WTC11 (cell line): ENCODE measurements at regions not wholly inside any gene's neighbourhood (a gene's known extent, or its start where the extent isn't known, plus 50 kb on each side); places are given as distances from the start of the nearest gene placed in this dataset.

Source experiments
- ATAC-seq: fragments of 200-7000 bp; cut with Tn5 transposase; 2 replicates; pipeline ENCODE4 v1.10.0; 2021; ENCODE audit warnings: mild to moderate bottlenecking, moderate library complexity
- CTCF ChIA-PET: fragments of 300-600 bp; sonication (Branson Sonifier 250); formaldehyde crosslinking; loops from one replicate; lab custom pipeline; 2021; ENCODE audit warnings: antibody characterized with exemption; lab: Charles Lee
- POLR2A ChIA-PET: fragments of 350-600 bp; sonication (Branson Sonifier 250); formaldehyde crosslinking; loops from one replicate; lab custom pipeline; 2021; ENCODE audit warnings: antibody characterized with exemption; lab: Charles Lee
- DNase-seq: peaks from one replicate; pipeline ENCODE4 v3.0.0; 2021; ENCODE audit warnings: low spot score
- H3K27ac Mint-ChIP-seq: 2 replicates; pipeline ENCODE4 v1.8.0; 2021; ENCODE audit warnings: mixed read lengths
- H3K27me3 Mint-ChIP-seq: 2 replicates; pipeline ENCODE4 v1.8.0; 2021; ENCODE audit warnings: low read depth, mild to moderate bottlenecking, moderate library complexity, mixed read lengths
- H3K36me3 Mint-ChIP-seq: 2 replicates; pipeline ENCODE4 v1.8.0; 2021; ENCODE audit warnings: mixed read lengths
- H3K4me1 Mint-ChIP-seq: 2 replicates; pipeline ENCODE4 v1.8.0; 2022; ENCODE audit warnings: mixed read lengths
- H3K4me3 Mint-ChIP-seq: 2 replicates; pipeline ENCODE4 v1.8.0; 2021; ENCODE audit warnings: mild to moderate bottlenecking, moderate library complexity, mixed read lengths
- H3K9me3 Mint-ChIP-seq: 2 replicates; pipeline ENCODE4 v1.8.0; 2021; ENCODE audit warnings: mixed read lengths
- ETV6 ChIP-seq: sonication (generic); formaldehyde crosslinking; IDR thresholded peaks from 2 replicates; pipeline ENCODE4 v1.8.1; 2022; ENCODE audit warnings: mild to moderate bottlenecking, missing genetic modification reagents
- FOXK1 ChIP-seq: sonication (generic); formaldehyde crosslinking; IDR thresholded peaks from 2 replicates; pipeline ENCODE4 v1.8.0; 2022; ENCODE audit warnings: mild to moderate bottlenecking, moderate library complexity, missing genetic modification reagents
- FOXP1 ChIP-seq: sonication (generic); formaldehyde crosslinking; IDR thresholded peaks from 2 replicates; pipeline ENCODE4 v1.8.0; 2022; ENCODE audit warnings: missing genetic modification reagents, mild to moderate bottlenecking, moderate library complexity, borderline replicate concordance
- HMGA2 ChIP-seq: fragments of 250-450 bp; sonication (Bioruptor Pico); IDR thresholded peaks from 2 replicates; pipeline ENCODE4 v1.4.0; 2021; ENCODE audit warnings: mild to moderate bottlenecking, moderate library complexity
- IRF2 ChIP-seq: sonication (generic); formaldehyde crosslinking; IDR thresholded peaks from 2 replicates; pipeline ENCODE4 v1.8.0; 2022; ENCODE audit warnings: low read depth, missing genetic modification reagents, borderline replicate concordance
- JAZF1 ChIP-seq: fragments of 250-450 bp; sonication (Bioruptor Pico); IDR thresholded peaks from 2 replicates; pipeline ENCODE4 v1.9.0; 2021; ENCODE audit warnings: moderate library complexity, mild to moderate bottlenecking, inconsistent platforms
- KAT7 ChIP-seq: sonication (generic); formaldehyde crosslinking; IDR thresholded peaks from 2 replicates; pipeline ENCODE4 v1.8.1; 2023; ENCODE audit warnings: missing genetic modification reagents, mild to moderate bottlenecking, borderline replicate concordance
- MLX ChIP-seq: sonication (generic); formaldehyde crosslinking; IDR thresholded peaks from 2 replicates; pipeline ENCODE4 v1.8.1; 2023; ENCODE audit warnings: mild to moderate bottlenecking, missing genetic modification reagents, moderate library complexity
- MXD4 ChIP-seq: fragments of 250-450 bp; sonication (Bioruptor Pico); IDR thresholded peaks from 2 replicates; pipeline ENCODE4 v1.8.0; 2021; ENCODE audit warnings: mild to moderate bottlenecking, moderate library complexity, borderline replicate concordance
- NFATC4 ChIP-seq: fragments of 250-450 bp; sonication (Bioruptor Pico); IDR thresholded peaks from 2 replicates; pipeline ENCODE4 v1.9.0; 2021; ENCODE audit warnings: mild to moderate bottlenecking
- NR3C1 ChIP-seq: sonication (generic); formaldehyde crosslinking; conservative IDR thresholded peaks from 2 replicates; pipeline ENCODE4 v1.8.1; 2023; ENCODE audit warnings: low read depth, mild to moderate bottlenecking, missing genetic modification reagents
- PRDM15 ChIP-seq: sonication (generic); formaldehyde crosslinking; IDR thresholded peaks from 2 replicates; pipeline ENCODE4 v1.8.0; 2022; ENCODE audit warnings: missing genetic modification reagents
- SMAD4 ChIP-seq: sonication (generic); formaldehyde crosslinking; IDR thresholded peaks from 2 replicates; pipeline ENCODE4 v1.8.0; 2022; ENCODE audit warnings: mild to moderate bottlenecking, missing genetic modification reagents
- SOX15 ChIP-seq: fragments of 250-450 bp; sonication (Bioruptor Pico); IDR thresholded peaks from 2 replicates; pipeline ENCODE4 v1.9.0; 2021; ENCODE audit warnings: mild to moderate bottlenecking
- TEAD4 ChIP-seq: sonication (generic); formaldehyde crosslinking; IDR thresholded peaks from 2 replicates; pipeline ENCODE4 v1.8.0; 2022; ENCODE audit warnings: mild to moderate bottlenecking, missing genetic modification reagents
- ZBTB21 ChIP-seq: sonication (generic); formaldehyde crosslinking; IDR thresholded peaks from 2 replicates; pipeline ENCODE4 v1.8.1; 2023; ENCODE audit warnings: mild to moderate bottlenecking, missing genetic modification reagents, borderline replicate concordance
- ZBTB43 ChIP-seq: sonication (generic); formaldehyde crosslinking; IDR thresholded peaks from 2 replicates; pipeline ENCODE4 v1.8.1; 2023; ENCODE audit warnings: mild to moderate bottlenecking, missing genetic modification reagents
- ZNF121 ChIP-seq: sonication (generic); formaldehyde crosslinking; IDR thresholded peaks from 2 replicates; pipeline ENCODE4 v1.8.0; 2023; ENCODE audit warnings: missing genetic modification reagents
- ZNF138 ChIP-seq: sonication (generic); formaldehyde crosslinking; conservative IDR thresholded peaks from 2 replicates; pipeline ENCODE4 v1.8.1; 2022; ENCODE audit warnings: mild to moderate bottlenecking, moderate library complexity, missing genetic modification reagents
- ZNF317 ChIP-seq: sonication (generic); formaldehyde crosslinking; IDR thresholded peaks from 2 replicates; pipeline ENCODE4 v1.8.1; 2023; ENCODE audit warnings: low read depth, mild to moderate bottlenecking, moderate library complexity, missing genetic modification reagents, borderline replicate concordance
- ZNF671 ChIP-seq: fragments of 250-450 bp; sonication (Bioruptor Pico); IDR thresholded peaks from 2 replicates; pipeline ENCODE4 v1.8.0; 2021; ENCODE audit warnings: mild to moderate bottlenecking
- TF ChIP-seq, protein P1 (sequence below): fragments of 250-450 bp; sonication (Bioruptor Pico); conservative IDR thresholded peaks from 2 replicates; pipeline ENCODE4 v1.9.0; 2021; ENCODE audit warnings: mild to moderate bottlenecking
- TF ChIP-seq, protein P2 (sequence below): sonication (generic); formaldehyde crosslinking; IDR thresholded peaks from 2 replicates; pipeline ENCODE4 v1.8.0; 2022; ENCODE audit warnings: mild to moderate bottlenecking, missing genetic modification reagents
- TF ChIP-seq, protein P3 (sequence below): fragments of 250-450 bp; sonication (Bioruptor Pico); IDR thresholded peaks from 2 replicates; pipeline ENCODE4 v2.1.2; 2022; ENCODE audit warnings: mild to moderate bottlenecking, moderate library complexity
- TF ChIP-seq, protein P4 (sequence below): fragments of 250-450 bp; sonication (Bioruptor Pico); IDR thresholded peaks from 2 replicates; pipeline ENCODE4 v1.8.0; 2021; ENCODE audit warnings: mild to moderate bottlenecking

GRCh38 chr7:85823396-85824080, 636.7 kb upstream of the SEMA3D start:
- H3K27me3 Mint-ChIP-seq, result no peaks in the 10 kb centered on the region
- H3K4me3 Mint-ChIP-seq, result no peak overlapping the region
- no peaks in the 10 kb centered on the region for H3K36me3 Mint-ChIP-seq
- H3K27ac Mint-ChIP-seq, result no peak overlapping the region
- POLR2A ChIA-PET, result no interaction called here
- H3K4me1 Mint-ChIP-seq, result peaks cover 2% of the 10 kb centered on the region
- no peak for ATAC-seq
- CTCF ChIA-PET, result no interaction called here
- DNase-seq, result no peak
- H3K9me3 Mint-ChIP-seq, result no peaks in the 10 kb centered on the region
- no peak for TF ChIP-seq ZNF671 (CRISPR knock-in tag)
- TF ChIP-seq, protein P1, sequence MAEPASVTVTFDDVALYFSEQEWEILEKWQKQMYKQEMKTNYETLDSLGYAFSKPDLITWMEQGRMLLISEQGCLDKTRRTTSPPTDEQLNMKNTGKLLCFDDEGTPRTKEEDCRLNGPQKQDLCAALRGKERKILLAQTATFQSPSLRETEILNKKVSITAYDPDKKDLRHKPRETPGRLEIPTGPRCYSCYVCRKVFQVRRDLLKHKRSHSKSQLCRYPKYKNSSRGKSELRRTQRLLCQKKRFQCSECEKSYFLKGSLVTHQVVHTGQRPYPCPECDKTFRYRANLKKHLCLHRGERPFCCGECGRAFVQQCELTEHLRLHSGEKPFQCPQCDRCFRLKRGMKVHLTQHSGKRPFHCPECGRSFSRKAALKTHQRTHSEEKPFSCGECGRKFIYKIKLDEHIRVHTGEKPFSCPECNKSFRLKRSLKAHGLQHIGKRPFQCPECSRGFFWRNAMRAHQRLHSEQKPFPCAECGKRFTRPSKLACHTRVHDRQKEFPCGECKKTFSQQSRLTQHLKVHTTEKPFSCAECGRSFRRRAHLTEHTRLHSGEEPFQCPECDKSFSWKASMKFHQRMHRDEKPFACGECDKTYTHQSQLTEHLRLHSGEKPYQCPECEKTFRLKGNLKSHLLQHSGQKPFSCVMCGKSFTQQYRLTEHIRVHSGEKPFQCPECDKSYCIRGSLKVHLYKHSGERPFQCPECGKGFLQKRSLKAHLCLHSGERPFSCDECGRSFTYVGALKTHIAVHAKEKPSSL (CRISPR knock-in tag), result no peak
- TF ChIP-seq ZNF317 (CRISPR knock-in tag), result no peak
- TF ChIP-seq SMAD4 (CRISPR knock-in tag), result no peak
- no peak for TF ChIP-seq IRF2 (CRISPR knock-in tag)
- no peak for TF ChIP-seq PRDM15 (CRISPR knock-in tag)
- TF ChIP-seq NR3C1 (CRISPR knock-in tag), result no peak
- TF ChIP-seq HMGA2 (CRISPR knock-in tag), result no peak
- no peak for TF ChIP-seq MLX (CRISPR knock-in tag)
- TF ChIP-seq JAZF1 (CRISPR knock-in tag), result no peak
- TF ChIP-seq, protein P2, sequence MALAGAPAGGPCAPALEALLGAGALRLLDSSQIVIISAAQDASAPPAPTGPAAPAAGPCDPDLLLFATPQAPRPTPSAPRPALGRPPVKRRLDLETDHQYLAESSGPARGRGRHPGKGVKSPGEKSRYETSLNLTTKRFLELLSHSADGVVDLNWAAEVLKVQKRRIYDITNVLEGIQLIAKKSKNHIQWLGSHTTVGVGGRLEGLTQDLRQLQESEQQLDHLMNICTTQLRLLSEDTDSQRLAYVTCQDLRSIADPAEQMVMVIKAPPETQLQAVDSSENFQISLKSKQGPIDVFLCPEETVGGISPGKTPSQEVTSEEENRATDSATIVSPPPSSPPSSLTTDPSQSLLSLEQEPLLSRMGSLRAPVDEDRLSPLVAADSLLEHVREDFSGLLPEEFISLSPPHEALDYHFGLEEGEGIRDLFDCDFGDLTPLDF, result no peak
- TF ChIP-seq ZNF121, result no peak

GRCh38 chr7:85821926-85822325, 635.1 kb upstream of the SEMA3D start:
- ChIA-PET CTCF (interaction anchor here (1.2 to 1.5 kb wide), 2 partner anchors 8 to 12 kb away, joined by 3 to 7 read pairs; no protein-coding TSS in a partner anchor), POLR2A (no interaction called here)
- Mint-ChIP-seq H3K4me3 (no peak overlapping the region), H3K36me3 (no peaks in the 10 kb centered on the region), H3K4me1 (no peaks in the 10 kb centered on the region; the same call in 1 of the 2 replicates), H3K27me3 (no peaks in the 10 kb centered on the region), H3K9me3 (no peaks in the 10 kb centered on the region), H3K27ac (no peak overlapping the region)
- DNase-seq (no peak), ATAC-seq (no peak)
- no peak for TF ChIP-seq FOXP1 (CRISPR knock-in tag)
- TF ChIP-seq, protein P3, sequence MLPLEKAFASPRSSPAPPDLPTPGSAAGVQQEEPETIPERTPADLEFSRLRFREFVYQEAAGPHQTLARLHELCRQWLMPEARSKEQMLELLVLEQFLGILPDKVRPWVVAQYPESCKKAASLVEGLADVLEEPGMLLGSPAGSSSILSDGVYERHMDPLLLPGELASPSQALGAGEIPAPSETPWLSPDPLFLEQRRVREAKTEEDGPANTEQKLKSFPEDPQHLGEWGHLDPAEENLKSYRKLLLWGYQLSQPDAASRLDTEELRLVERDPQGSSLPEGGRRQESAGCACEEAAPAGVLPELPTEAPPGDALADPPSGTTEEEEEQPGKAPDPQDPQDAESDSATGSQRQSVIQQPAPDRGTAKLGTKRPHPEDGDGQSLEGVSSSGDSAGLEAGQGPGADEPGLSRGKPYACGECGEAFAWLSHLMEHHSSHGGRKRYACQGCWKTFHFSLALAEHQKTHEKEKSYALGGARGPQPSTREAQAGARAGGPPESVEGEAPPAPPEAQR (CRISPR knock-in tag), result no peak
- TF ChIP-seq ZBTB21 (CRISPR knock-in tag), result no peak
- TF ChIP-seq ZNF138, result no peak
- TF ChIP-seq TEAD4 (CRISPR knock-in tag), result no peak
- no peak for TF ChIP-seq ETV6
- no peak for TF ChIP-seq ZBTB43 (CRISPR knock-in tag)
- no peak for TF ChIP-seq MXD4 (CRISPR knock-in tag)
- TF ChIP-seq, protein P4, sequence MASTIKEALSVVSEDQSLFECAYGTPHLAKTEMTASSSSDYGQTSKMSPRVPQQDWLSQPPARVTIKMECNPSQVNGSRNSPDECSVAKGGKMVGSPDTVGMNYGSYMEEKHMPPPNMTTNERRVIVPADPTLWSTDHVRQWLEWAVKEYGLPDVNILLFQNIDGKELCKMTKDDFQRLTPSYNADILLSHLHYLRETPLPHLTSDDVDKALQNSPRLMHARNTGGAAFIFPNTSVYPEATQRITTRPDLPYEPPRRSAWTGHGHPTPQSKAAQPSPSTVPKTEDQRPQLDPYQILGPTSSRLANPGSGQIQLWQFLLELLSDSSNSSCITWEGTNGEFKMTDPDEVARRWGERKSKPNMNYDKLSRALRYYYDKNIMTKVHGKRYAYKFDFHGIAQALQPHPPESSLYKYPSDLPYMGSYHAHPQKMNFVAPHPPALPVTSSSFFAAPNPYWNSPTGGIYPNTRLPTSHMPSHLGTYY (CRISPR knock-in tag), result no peak
- no peak for TF ChIP-seq FOXK1
- TF ChIP-seq SOX15, result no peak
- no peak for TF ChIP-seq ZNF317 (CRISPR knock-in tag)
- TF ChIP-seq KAT7 (CRISPR knock-in tag), result no peak
- no peak for TF ChIP-seq NFATC4 (CRISPR knock-in tag)
